SJSA1 (cell line): ENCODE measurements at regions not wholly inside any gene's neighbourhood (a gene's known extent, or its start where the extent isn't known, plus 50 kb on each side); places are given as distances from the start of the nearest gene placed in this dataset.

ENCODE experiments used
- DNase-seq, 2 experiments: peaks; one replicate each; pipeline ENCODE4 v3.0.0-alpha.2; 2015 to 2020; ENCODE audit warnings: low spot score in 2 of 2, low read depth in 1 of 2
- H3K27ac ChIP-seq: fragments of 250-450 bp; sonication (Bioruptor Pico); 2 replicates; pipeline ENCODE4 v1.5.1; 2020; ENCODE audit warnings: mild to moderate bottlenecking, moderate library complexity
- H3K27me3 ChIP-seq: fragments of 250-450 bp; sonication (Bioruptor Pico); replicated peaks from 2 replicates; pipeline ENCODE4 v1.5.1; 2020; ENCODE audit warnings: mild to moderate bottlenecking, moderate library complexity
- H3K36me3 ChIP-seq: fragments of 250-450 bp; sonication (Bioruptor Pico); 2 replicates; pipeline ENCODE4 v1.5.1; 2020; ENCODE audit warnings: mild to moderate bottlenecking
- H3K4me1 ChIP-seq: fragments of 250-450 bp; sonication (Bioruptor Pico); replicated peaks from 2 replicates; pipeline ENCODE4 v1.6.1; 2021; ENCODE audit warnings: mild to moderate bottlenecking
- H3K4me3 ChIP-seq: fragments of 250-450 bp; sonication (Bioruptor Pico); 2 replicates; pipeline ENCODE4 v1.5.1; 2020; ENCODE audit warnings: mild to moderate bottlenecking
- H3K9me3 ChIP-seq: fragments of 250-450 bp; sonication (Bioruptor Pico); replicated peaks from 2 replicates; pipeline ENCODE4 v1.5.1; 2020; ENCODE audit warnings: mild to moderate bottlenecking

- Histone ChIP-seq H3K36me3 (no peaks in the 10 kb centered on the region), H3K4me3 (no peak overlapping the region), H3K27ac (no peak overlapping the region), H3K4me1 (no peaks in the 10 kb centered on the region), H3K9me3 (no peaks in the 10 kb centered on the region), H3K27me3 (no peaks in the 10 kb centered on the region)
- no peak for DNase-seq
These were observed 605.9 kb upstream of the PKDCC start for GRCh38 chr2:41441958-41442357.

DNA sequence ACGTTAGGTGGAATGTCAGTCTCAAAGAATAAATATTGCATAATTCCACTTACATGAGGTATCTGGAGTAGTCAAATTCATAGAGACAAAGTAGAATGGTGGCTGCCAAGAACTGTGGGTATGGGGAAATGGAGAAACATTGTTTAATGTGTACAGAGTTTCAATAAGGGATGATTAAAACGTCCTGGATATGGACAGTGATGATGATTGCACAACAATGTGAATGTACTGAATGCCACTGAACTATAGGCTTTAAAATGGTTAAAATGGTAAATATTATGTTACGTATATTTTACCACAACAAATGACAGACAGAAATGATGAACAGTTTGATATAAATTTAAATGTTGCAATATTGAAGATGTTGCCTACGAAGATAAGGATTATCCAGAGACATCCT is 602.0 kb upstream of the PKDCC start:
- H3K4me1 ChIP-seq: no peaks in the 10 kb centered on the region
- DNase-seq: no peak
- H3K9me3 ChIP-seq: no peaks in the 10 kb centered on the region
- no peak overlapping the region for H3K4me3 ChIP-seq
- H3K36me3 ChIP-seq: no peaks in the 10 kb centered on the region
- H3K27me3 ChIP-seq: no peaks in the 10 kb centered on the region
- H3K27ac ChIP-seq: no peak overlapping the region

DNA sequence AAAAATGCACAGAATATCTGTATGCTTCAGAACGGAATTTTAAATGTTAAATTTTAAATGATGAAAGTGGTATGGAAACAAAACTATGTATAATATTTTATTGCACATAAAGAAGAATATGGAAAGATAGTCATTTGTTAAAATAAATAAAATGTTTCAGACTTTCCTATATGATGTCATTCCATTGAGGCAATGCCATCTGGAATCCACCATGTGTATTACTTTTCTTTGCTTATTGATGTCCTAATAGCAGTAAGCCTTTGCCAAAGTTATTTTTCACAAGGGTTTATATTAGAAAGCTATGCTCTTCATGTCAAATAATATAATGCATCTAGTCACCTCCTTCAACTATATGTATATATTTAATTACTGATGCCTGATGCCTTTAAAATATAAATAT is 601.6 kb upstream of the PKDCC start:
- H3K27ac ChIP-seq: no peak overlapping the region
- no peak for DNase-seq
- H3K9me3 ChIP-seq: no peaks in the 10 kb centered on the region
- no peaks in the 10 kb centered on the region for H3K4me1 ChIP-seq
- no peaks in the 10 kb centered on the region for H3K27me3 ChIP-seq
- no peak overlapping the region for H3K4me3 ChIP-seq
- no peaks in the 10 kb centered on the region for H3K36me3 ChIP-seq

GRCh38 chr2:41448221-41448620 is 599.6 kb upstream of the PKDCC start:
- DNase-seq: no peak
- H3K36me3 ChIP-seq: no peaks in the 10 kb centered on the region
- H3K4me1 ChIP-seq: no peaks in the 10 kb centered on the region

DNA sequence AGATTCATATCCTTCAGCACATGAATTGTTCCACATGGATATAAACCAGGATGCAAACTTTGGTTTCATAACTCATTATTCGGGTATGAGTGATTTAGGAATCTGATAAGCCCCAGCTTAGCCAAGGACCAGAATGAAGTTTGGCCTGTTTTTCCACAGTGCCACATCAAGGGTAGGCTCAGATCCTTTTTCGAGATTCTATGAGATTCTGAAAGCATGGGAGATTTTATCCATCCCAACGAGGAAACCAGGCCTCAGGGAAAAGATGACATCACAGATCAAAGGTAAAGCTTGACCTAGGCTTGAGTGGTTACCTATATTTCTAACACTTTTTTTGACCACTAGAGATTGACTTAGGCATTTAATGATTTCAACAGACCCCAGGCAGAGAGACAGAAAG is 590.8 kb upstream of the PKDCC start:
- DNase-seq: no peak
- no peaks in the 10 kb centered on the region for H3K27me3 ChIP-seq
- H3K4me1 ChIP-seq: no peaks in the 10 kb centered on the region
- H3K27ac ChIP-seq: no peak overlapping the region
- no peaks in the 10 kb centered on the region for H3K9me3 ChIP-seq
- no peak overlapping the region for H3K4me3 ChIP-seq
- H3K36me3 ChIP-seq: no peaks in the 10 kb centered on the region

More at GRCh38 chr2:41448221-41448620, 599.6 kb upstream of the PKDCC start:
- Histone ChIP-seq H3K9me3 (no peaks in the 10 kb centered on the region), H3K4me3 (no peak overlapping the region), H3K27ac (no peak overlapping the region), H3K27me3 (no peaks in the 10 kb centered on the region)

DNA sequence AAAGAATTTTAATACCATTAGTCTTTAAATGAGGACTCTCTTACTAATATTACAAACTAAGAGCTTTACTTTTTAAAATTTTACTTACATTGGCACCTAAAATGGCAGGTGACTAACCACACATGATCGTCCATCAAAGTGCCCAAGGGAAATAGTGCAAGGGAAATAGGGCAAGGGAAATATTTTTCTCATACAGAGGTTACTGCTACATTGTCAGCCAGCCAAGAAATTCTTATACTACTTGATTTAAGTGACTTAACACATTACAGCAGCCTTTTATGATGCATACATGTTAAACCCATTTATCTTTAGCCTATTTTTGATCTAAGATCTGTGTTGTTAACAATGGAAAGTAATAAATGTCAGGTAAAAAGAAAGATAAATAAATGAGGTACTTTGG is 587.2 kb upstream of the PKDCC start:
- Histone ChIP-seq H3K4me1 (no peaks in the 10 kb centered on the region), H3K4me3 (no peak overlapping the region), H3K27ac (no peak overlapping the region), H3K27me3 (no peaks in the 10 kb centered on the region), H3K36me3 (no peaks in the 10 kb centered on the region), H3K9me3 (no peaks in the 10 kb centered on the region)
- DNase-seq: no peak

GRCh38 chr2:41464395-41464794 is 583.4 kb upstream of the PKDCC start:
- no peaks in the 10 kb centered on the region for H3K36me3 ChIP-seq
- H3K4me1 ChIP-seq: no peaks in the 10 kb centered on the region
- no peak for DNase-seq
- no peak overlapping the region for H3K4me3 ChIP-seq
- no peaks in the 10 kb centered on the region for H3K9me3 ChIP-seq
- H3K27ac ChIP-seq: no peak overlapping the region
- no peaks in the 10 kb centered on the region for H3K27me3 ChIP-seq

DNA sequence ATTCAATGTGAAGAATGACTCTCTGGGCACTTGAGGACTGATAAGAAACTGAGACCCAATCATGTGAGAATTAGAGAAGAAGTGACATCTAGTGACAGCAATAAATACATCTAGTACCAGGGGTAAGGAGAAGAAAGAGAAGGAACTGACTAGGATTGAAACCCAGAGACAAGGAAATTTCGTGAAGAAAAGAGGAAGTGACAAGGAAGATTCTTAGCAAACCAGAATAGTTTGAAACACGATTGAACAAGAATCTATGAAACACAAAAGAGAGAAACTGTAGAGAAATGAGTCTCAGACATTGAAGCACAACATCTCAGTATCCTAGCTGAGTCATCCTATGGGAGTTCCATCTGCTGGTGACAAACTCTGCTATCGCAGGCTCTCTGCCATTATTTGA is 571.9 kb upstream of the PKDCC start:
- Histone ChIP-seq H3K4me3 (no peak overlapping the region), H3K4me1 (peaks cover 2% of the 10 kb centered on the region; the same call in 1 of the 2 replicates), H3K9me3 (no peaks in the 10 kb centered on the region), H3K27ac (no peak overlapping the region), H3K36me3 (no peaks in the 10 kb centered on the region), H3K27me3 (no peaks in the 10 kb centered on the region)
- no peak for DNase-seq

DNA sequence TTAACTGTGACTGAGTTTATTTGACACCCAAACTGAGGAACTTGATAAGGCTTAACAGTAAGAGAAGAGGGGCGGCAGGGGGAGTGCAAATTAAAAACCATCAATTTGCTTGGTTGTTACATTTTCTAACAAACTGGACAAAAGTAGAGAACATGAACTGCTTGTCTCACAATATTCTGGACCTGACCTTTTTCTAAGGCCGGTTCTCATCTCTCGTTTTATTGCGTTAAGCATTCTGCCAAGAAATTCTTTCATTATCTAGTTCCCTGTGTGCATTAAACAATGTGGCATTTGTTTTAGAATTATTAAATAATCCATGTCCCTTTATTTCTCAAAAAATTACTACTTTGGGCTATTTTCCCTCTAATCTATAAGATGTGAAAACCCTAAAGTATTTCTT is 565.2 kb upstream of the PKDCC start:
- H3K27ac ChIP-seq: no peak overlapping the region
- H3K4me3 ChIP-seq: no peak overlapping the region
- no peaks in the 10 kb centered on the region for H3K27me3 ChIP-seq
- no peak for DNase-seq
- H3K9me3 ChIP-seq: no peaks in the 10 kb centered on the region
- H3K36me3 ChIP-seq: no peaks in the 10 kb centered on the region
- H3K4me1 ChIP-seq: no peaks in the 10 kb centered on the region

DNA sequence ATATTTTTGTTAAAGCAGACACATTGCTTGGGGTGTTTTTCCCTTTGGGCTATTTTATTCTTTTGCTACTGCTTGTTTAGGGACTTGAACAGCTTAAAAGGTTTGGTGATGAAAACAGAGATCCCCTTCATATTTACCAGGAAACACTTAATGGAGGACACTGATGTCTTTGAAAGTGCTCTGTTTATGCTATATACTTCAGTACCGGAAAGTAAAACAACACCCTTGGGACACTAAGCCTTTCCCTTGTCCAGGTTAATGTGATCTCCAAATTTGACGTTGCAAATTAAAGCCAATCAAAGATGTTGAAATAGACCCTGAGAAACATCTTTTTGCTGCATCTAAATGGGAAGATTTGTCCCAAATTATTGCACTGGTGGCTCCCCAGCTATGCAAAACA is 564.6 kb upstream of the PKDCC start:
- no peaks in the 10 kb centered on the region for H3K36me3 ChIP-seq

DNA sequence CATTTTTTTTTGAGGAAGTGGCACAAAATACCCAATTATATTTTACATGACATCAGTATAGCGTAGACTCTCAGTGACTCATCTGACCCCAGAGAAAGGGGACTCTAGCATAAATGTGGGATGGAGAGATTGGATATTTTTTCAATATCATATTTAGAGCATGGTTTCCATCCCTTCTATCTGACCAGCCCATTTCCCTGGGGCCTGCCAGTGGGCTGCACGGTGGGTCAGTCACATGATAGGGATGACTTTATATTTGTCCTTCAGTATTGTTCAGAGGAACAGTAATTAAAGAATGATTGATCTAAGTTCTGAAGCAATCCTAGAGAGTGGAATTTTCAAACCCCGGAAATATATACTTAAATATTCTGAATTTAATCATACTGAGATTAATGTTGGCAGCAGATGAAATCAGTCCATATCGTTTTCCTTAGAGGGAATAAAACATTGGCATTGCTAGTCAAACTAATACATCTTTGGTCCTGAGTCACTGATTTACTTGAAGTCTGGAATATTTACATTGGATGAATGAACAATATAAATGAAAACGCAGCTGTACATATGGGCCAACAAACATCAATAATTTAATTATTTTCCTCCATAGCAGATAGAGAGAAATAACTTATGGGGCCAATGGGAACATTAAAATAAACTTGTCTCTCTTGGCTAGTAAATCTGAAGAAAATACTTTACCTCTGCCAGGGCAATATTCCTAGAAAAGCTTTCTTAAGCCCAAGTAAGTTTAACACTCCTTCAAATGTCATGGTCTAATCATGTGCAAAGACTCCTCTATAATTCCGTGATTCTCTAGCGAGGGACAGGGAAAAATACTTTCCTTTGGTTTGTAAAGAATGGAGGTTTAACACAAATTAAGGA is 563.6 kb upstream of the PKDCC start:
- no peak for DNase-seq
- Histone ChIP-seq H3K4me3 (no peak overlapping the region), H3K27ac (no peak overlapping the region), H3K4me1 (no peaks in the 10 kb centered on the region), H3K36me3 (no peaks in the 10 kb centered on the region), H3K27me3 (no peaks in the 10 kb centered on the region), H3K9me3 (no peaks in the 10 kb centered on the region)

More for the DNA sequence above, 564.6 kb upstream of the PKDCC start:
- DNase-seq: no peak
- Histone ChIP-seq H3K27me3 (no peaks in the 10 kb centered on the region), H3K4me1 (no peaks in the 10 kb centered on the region), H3K9me3 (no peaks in the 10 kb centered on the region), H3K4me3 (no peak overlapping the region), H3K27ac (no peak overlapping the region)

DNA sequence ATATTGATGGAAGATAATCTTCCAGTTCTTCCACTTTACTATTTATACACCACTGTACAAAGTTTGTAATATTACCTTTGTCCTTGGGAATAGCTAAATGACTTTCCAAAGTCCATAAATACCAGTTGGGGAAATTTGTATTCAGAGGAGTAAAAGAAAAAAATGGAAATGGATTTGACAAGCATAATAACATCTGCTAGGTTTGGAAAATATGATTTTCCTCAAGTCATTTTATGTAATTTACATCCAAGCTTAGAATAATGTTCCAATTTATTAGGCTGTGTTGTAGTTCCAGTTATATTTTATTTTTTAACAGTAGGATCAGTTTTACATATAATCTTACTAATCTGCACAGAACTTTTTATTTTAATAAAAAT is 563.0 kb upstream of the PKDCC start:
- no peak for DNase-seq
- no peaks in the 10 kb centered on the region for H3K4me1 ChIP-seq
- no peaks in the 10 kb centered on the region for H3K27me3 ChIP-seq
- no peak overlapping the region for H3K27ac ChIP-seq
- no peaks in the 10 kb centered on the region for H3K36me3 ChIP-seq
- H3K9me3 ChIP-seq: no peaks in the 10 kb centered on the region
- H3K4me3 ChIP-seq: no peak overlapping the region

GRCh38 chr2:41486948-41487347 is 560.9 kb upstream of the PKDCC start:
- Histone ChIP-seq H3K36me3 (no peaks in the 10 kb centered on the region), H3K27ac (no peak overlapping the region), H3K4me1 (no peaks in the 10 kb centered on the region), H3K27me3 (no peaks in the 10 kb centered on the region), H3K4me3 (no peak overlapping the region), H3K9me3 (no peaks in the 10 kb centered on the region)
- DNase-seq: no peak

DNA sequence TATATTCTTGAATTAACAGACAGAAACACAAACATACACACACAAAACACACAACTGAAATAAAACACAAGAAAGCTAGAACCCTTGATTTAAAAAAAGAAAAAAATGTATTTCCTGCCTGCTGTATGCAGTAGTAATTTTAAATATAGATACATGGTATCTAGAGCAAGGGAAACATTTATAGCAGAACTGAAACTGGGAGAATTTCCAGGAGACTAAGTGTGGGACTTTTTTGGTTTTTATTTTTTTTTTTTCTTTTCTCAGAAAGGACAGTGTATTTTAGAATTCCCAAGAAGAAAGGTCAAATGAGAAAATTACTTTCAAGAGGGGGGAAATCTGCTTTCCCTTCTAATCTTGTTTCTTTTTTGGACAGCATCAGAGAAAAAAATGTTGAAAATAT is 558.9 kb upstream of the PKDCC start:
- Histone ChIP-seq H3K27ac (no peak overlapping the region), H3K27me3 (no peaks in the 10 kb centered on the region), H3K4me1 (no peaks in the 10 kb centered on the region), H3K36me3 (no peaks in the 10 kb centered on the region), H3K9me3 (no peaks in the 10 kb centered on the region), H3K4me3 (no peak overlapping the region)
- no peak for DNase-seq

DNA sequence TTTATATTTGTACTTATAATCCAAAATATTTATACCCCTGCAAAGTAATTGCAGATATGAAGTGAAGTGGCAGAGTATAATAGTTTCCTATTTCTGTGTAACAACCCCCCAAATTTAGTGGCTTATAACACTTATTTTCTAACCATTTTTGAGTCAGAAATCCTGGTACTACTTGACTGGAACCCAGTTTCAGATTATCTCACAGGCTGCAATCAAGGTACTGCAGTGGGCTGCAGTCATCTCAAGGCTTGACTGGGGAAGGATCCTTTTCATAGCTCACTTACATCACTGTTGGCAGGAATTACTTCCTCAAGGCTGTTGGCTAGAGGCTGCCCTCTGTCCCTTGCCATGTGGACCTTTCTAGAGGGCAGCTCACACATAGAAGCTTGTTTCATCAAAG is 558.2 kb upstream of the PKDCC start:
- H3K27ac ChIP-seq: no peak overlapping the region
- H3K36me3 ChIP-seq: no peaks in the 10 kb centered on the region
- no peak for DNase-seq
- H3K9me3 ChIP-seq: 0 out of 2 replicates have a peak, but pooled peaks cover 3% of the 10 kb centered on the region
- no peak overlapping the region for H3K4me3 ChIP-seq
- no peaks in the 10 kb centered on the region for H3K4me1 ChIP-seq
- H3K27me3 ChIP-seq: no peaks in the 10 kb centered on the region
